ENCODE measurements at regions not wholly inside any gene's neighbourhood (a gene's known extent, or its start where the extent isn't known, plus 50 kb on each side); places are given as distances from the start of the nearest gene placed in this dataset.
"Not testable (repeated sequence)": the region's sequence is repeated elsewhere in the genome, so short reads cannot be mapped to it uniquely, and the experiment has no call there.

GRCh38 chr4:138437263-138437851 is 195.2 kb upstream of the SLC7A11 start:
- Histone ChIP-seq H3K9me3 (no peaks in the 10 kb centered on the region), H3K27ac (no peak overlapping the region), H3K4me1 (ENCODE audit: control insufficient read depth in 1 of 2, insufficient read depth in 1 of 2, low read depth in 1 of 2, low read length in 1 of 2) (peaks cover 7 to 14% of the 10 kb centered on the region in 2 experiments), H3K27me3 (no peaks in the 10 kb centered on the region), H3K4me3 (ENCODE audit: low read depth in 1 of 2, low read length in 1 of 2) (no peak overlapping the region), H3K36me3 (no peaks in the 10 kb centered on the region)
- TF ChIP-seq CTCF (IDR thresholded peaks at IDR 0.05), result no peak

GRCh38 chr4:138435733-138436132 is 193.6 kb upstream of the SLC7A11 start:
- not testable (repeated sequence) for H3K36me3 ChIP-seq; H3K27me3 ChIP-seq; H3K9me3 ChIP-seq; H3K27ac ChIP-seq; H3K4me3 ChIP-seq (ENCODE audit: low read depth in 1 of 2, low read length in 1 of 2)
- peaks cover 7 to 14% of the 10 kb centered on the region in 2 experiments for H3K4me1 ChIP-seq (ENCODE audit: control insufficient read depth in 1 of 2, insufficient read depth in 1 of 2, low read depth in 1 of 2, low read length in 1 of 2)

DNA sequence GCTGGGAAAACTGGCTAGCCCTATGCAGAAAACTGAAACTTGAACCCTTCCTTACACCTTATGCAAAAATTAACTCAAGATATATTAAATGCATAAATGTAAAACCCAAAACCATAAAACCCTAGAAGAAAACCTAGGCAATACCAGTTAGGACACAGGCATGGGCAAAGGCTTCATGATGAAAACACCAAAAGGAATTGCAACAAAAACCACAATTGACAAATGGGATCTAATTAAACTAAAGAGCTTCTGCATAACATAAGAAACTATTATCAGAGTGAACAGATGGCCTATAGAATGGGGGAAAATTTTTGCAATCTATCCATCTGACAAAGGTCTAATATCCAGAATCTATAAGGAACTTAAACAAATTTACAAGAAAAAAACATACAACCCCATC is 192.9 kb upstream of the SLC7A11 start:
- not testable (repeated sequence) for H3K36me3 ChIP-seq; H3K9me3 ChIP-seq; H3K27me3 ChIP-seq; H3K27ac ChIP-seq; H3K4me3 ChIP-seq (ENCODE audit: low read depth in 1 of 2, low read length in 1 of 2)
- peaks cover 7 to 14% of the 10 kb centered on the region in 2 experiments for H3K4me1 ChIP-seq (ENCODE audit: control insufficient read depth in 1 of 2, insufficient read depth in 1 of 2, low read depth in 1 of 2, low read length in 1 of 2)

- no peak overlapping the region for H3K4me3 ChIP-seq (ENCODE audit: low read depth in 1 of 2, low read length in 1 of 2)
- H3K27ac ChIP-seq, result no peak overlapping the region
- no peaks in the 10 kb centered on the region for H3K36me3 ChIP-seq
- no peaks in the 10 kb centered on the region for H3K27me3 ChIP-seq
- TF ChIP-seq CTCF (IDR thresholded peaks at IDR 0.05), result no peak
- no peaks in the 10 kb centered on the region for H3K9me3 ChIP-seq
- H3K4me1 ChIP-seq (ENCODE audit: control insufficient read depth in 1 of 2, insufficient read depth in 1 of 2, low read depth in 1 of 2, low read length in 1 of 2), result peaks cover 0 to 5% of the 10 kb centered on the region in 2 experiments
These were observed 186.5 kb upstream of the SLC7A11 start for GRCh38 chr4:138428611-138429010.

DNA sequence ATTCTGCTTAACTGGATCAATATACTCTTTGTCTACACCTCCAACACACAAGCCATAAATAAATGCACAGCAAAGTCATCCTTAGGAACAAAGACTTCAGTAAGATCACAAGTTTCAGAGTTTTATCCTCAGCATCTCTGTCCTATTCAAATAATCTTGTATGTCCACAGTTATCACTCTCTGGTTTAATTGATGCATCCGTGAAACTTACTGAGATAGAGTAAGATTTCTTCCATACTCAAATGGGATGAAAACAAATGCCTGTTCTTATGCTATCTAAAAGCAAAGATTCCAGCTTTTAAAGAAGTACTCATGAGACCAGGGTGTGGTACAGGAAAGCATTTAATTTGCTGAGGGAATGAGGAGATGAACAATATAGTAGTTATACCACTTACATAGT is 184.6 kb upstream of the SLC7A11 start:
- Histone ChIP-seq H3K4me1 (ENCODE audit: control insufficient read depth in 1 of 2, insufficient read depth in 1 of 2, low read depth in 1 of 2, low read length in 1 of 2) (peaks cover 0 to 5% of the 10 kb centered on the region in 2 experiments), H3K9me3 (no peaks in the 10 kb centered on the region), H3K27ac (no peak overlapping the region), H3K4me3 (ENCODE audit: low read depth in 1 of 2, low read length in 1 of 2) (no peak overlapping the region), H3K36me3 (no peaks in the 10 kb centered on the region), H3K27me3 (no peaks in the 10 kb centered on the region)
- TF ChIP-seq CTCF (IDR thresholded peaks at IDR 0.05), result no peak

DNA sequence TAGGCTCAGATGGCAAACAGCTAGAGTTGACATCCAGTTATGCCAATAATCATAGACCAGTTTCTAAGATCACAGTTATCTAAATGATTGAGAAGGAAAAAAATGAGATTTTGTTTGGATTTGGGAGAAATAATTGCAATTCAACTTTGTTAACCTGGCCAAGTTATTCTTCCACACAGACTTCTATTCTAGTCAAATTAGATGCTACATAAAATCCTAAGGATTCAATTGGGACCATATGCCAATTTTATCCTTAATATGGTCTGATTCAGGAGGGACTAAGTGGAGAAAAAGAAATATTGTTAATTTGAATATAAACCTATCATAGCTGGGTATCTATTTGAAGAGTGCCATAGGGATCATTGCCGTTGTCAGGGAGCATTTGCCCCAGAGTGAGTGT is 178.3 kb upstream of the SLC7A11 start:
- no peaks in the 10 kb centered on the region for H3K27me3 ChIP-seq
- no peak for TF ChIP-seq CTCF (IDR thresholded peaks at IDR 0.05)
- H3K9me3 ChIP-seq, result no peaks in the 10 kb centered on the region
- H3K36me3 ChIP-seq, result no peaks in the 10 kb centered on the region
- H3K27ac ChIP-seq, result no peak overlapping the region
- no peaks in the 10 kb centered on the region for H3K4me1 ChIP-seq (ENCODE audit: control insufficient read depth in 1 of 2, insufficient read depth in 1 of 2, low read depth in 1 of 2, low read length in 1 of 2)
- H3K4me3 ChIP-seq (ENCODE audit: low read depth in 1 of 2, low read length in 1 of 2), result no peak overlapping the region

- no peak for TF ChIP-seq CTCF (IDR thresholded peaks at IDR 0.05)
- Histone ChIP-seq H3K4me1 (ENCODE audit: control insufficient read depth in 1 of 2, insufficient read depth in 1 of 2, low read depth in 1 of 2, low read length in 1 of 2) (peaks cover 7 to 8% of the 10 kb centered on the region in 2 experiments), H3K9me3 (no peaks in the 10 kb centered on the region), H3K36me3 (no peaks in the 10 kb centered on the region), H3K4me3 (ENCODE audit: low read depth in 1 of 2, low read length in 1 of 2) (no peak overlapping the region), H3K27ac (no peak overlapping the region), H3K27me3 (no peaks in the 10 kb centered on the region)
These were observed 172.1 kb upstream of the SLC7A11 start for GRCh38 chr4:138414202-138414601.
